ENCODE measurements at regions not wholly inside any gene's neighbourhood (a gene's known extent, or its start where the extent isn't known, plus 50 kb on each side); places are given as distances from the start of the nearest gene placed in this dataset.
"Not testable (repeated sequence)": the region's sequence is repeated elsewhere in the genome, so short reads cannot be mapped to it uniquely, and the experiment has no call there.

DNA sequence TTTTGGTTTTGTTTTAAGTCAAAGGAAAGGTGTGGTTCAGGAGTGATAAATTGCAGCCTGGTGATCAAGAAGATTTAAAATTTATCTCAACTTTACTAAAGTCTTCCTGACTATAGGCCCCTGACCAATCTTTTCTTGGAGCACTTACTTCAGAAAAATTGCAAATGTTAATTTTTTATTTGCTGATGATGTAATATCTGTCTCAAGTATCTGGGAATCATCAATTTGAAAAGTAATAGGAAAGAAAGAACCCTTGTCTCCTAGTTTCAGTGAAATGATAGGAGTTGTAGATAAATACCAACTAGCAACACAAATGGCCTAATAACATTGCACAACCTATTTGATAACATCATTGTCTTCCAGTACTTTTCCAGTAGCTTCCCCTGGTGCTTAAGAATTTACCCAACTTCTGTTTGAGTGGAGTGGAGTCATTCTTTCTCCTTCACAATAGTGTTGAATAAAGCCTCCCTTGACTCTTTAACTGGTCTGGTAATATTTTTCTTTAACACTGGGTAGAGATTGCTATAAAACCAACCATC, 648.3 kb upstream of the ADGRB3 start:
- no peak for DNase-seq

- no peak for DNase-seq
Observed at GRCh38 chr6:67976486-67976885, 658.6 kb upstream of the ADGRB3 start.

- DNase-seq = no peak
Observed at GRCh38 chr6:67974931-67975330, 660.2 kb upstream of the ADGRB3 start.

GRCh38 chr6:67971812-67972211, 663.3 kb upstream of the ADGRB3 start:
- DNase-seq = no peak

- no peak for DNase-seq
Observed at GRCh38 chr6:67966830-67967229, 668.3 kb upstream of the ADGRB3 start.

- DNase-seq = no peak
Observed at GRCh38 chr6:67956352-67956751, 678.7 kb upstream of the ADGRB3 start.

GRCh38 chr6:67952948-67953347, 682.1 kb upstream of the ADGRB3 start:
- DNase-seq = no peak

DNA sequence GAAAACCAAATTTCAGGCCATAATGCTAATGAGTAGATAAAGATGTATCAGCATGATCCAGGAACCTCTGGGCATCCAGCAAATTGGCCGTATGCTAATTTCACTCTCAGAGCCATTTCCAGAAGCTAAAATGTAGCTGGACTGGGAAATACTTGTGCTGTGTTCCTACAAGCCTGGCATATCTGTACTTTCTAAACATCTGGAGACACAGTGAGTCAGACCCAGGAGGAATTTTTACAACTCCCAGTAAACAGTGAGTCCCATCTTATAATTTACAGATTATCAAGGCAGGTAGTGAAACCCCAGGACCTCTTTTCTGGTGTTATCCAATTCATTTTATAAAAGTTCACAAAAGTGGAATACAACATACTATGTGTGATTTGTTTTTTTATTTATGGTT, 683.0 kb upstream of the ADGRB3 start:
- no peak for DNase-seq

GRCh38 chr6:67947762-67948161, 687.3 kb upstream of the ADGRB3 start:
- DNase-seq = not testable (repeated sequence)

DNA sequence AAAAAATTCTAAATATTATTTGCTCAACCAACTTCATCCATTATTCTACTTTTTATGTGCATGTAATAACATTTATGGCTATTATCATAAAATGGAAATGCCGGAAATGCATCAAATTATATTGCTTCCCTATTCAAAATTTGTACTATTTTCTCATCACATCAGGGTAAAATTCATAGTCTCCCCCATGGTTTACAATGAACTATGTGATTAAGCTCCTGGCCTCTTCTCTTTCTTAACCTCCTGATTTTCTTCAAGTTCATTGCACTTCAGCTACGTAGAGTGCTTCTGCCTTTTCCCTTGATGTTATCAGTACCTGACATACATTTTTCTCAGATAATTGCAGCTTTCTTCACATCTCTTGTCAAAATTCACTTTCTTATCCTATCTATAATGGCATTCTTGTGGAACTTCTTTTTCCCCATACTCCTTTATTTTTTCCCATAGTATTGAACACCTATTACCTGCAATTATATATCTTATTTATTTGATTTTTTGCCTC, 699.1 kb upstream of the ADGRB3 start:
- DNase-seq = no peak

- DNase-seq = no peak
Observed at GRCh38 chr6:67933278-67933677, 701.8 kb upstream of the ADGRB3 start.

DNA sequence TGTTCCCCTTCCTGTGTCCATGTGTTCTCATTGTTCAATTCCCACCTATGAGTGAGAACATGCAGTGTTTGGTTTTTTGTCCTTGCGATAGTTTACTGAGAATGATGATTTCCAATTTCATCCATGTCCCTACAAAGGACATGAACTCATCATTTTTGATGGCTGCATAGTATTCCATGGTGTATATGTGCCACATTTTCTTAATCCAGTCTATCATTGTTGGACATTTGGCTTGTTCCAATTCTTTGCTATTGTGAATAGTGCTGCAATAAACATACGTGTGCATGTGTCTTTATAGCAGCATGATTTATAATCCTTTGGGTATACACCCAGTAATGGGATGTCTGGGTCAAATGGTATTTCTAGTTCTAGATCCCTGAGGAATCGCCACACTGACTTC, 712.5 kb upstream of the ADGRB3 start:
- DNase-seq = not testable (repeated sequence)

DNA sequence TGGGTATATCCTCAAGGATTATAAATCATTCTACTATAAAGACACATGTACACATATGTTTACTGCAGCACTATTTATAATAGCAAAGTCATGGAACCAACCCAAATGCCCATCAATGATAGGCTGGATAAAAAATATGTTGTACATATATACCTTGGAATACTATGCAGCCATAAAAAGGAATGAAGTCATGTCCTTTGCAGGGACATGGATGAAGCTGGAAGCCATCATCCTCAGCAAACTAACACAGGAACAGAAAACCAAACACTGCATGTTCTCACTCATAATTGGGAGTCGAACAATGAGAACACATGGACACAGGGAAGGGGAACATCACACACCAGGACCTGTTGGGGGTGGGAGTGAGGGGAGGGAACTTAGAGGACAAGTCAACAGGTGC, 715.0 kb upstream of the ADGRB3 start:
- DNase-seq = not testable (repeated sequence)

DNA sequence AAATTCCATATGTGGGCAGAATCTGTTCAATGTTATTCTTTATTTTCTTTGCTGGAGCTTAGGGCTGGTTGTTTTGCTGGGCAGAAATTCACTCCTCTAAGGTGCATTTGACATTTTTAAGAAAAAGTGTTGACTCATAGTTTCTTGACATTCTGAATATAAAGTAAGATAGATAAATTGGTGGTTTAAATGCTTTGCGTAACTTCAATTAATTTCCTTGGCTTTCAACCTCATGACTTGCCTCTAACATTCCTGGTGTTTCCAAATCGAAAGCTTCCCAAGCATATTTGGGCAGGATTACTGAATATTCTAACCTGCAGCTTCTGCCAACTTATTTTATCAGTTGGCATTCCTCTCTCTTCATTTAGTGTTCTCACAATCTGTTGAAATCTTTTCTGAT, 718.7 kb upstream of the ADGRB3 start:
- DNase-seq = no peak

GRCh38 chr6:67914419-67914818, 720.7 kb upstream of the ADGRB3 start:
- DNase-seq = no peak

DNA sequence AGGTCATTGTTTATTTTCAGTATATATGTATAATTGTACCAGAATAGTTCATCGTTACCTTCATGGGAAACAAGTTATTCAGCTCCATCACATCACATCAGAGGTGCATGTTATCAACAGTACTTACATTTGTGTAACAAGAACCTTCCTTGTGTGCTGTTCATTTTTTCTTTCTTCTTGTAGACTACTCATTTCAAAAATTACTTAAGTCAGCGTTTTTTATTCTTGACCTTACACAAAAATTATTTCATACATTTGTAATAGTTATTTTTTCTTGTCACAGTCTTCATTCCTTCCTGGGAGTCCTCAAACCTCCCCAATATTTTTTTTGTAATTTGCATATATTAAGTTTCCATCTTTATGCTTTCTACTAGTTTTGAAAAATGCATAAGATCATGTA, 725.7 kb upstream of the ADGRB3 start:
- DNase-seq = no peak

DNA sequence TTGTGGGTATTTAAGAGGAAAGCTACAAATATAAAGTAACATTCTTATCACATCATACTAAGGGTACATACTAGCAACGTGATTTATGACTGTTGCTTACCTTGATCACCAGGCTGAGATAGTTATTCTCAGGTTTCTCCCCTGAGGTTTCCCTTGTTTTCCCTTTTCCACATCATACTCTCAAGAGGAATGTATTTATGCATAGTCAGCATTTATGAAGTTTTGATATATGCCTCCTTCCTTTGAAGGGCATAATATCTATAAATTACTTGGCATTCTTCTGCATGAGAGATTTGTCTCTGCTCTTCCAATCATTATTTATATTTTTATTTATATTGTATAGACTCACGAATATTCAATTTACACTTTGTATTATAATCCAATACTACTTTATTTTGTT, 726.7 kb upstream of the ADGRB3 start:
- DNase-seq = no peak

GRCh38 chr6:67904735-67905134, 730.3 kb upstream of the ADGRB3 start:
- not testable (repeated sequence) for DNase-seq

DNA sequence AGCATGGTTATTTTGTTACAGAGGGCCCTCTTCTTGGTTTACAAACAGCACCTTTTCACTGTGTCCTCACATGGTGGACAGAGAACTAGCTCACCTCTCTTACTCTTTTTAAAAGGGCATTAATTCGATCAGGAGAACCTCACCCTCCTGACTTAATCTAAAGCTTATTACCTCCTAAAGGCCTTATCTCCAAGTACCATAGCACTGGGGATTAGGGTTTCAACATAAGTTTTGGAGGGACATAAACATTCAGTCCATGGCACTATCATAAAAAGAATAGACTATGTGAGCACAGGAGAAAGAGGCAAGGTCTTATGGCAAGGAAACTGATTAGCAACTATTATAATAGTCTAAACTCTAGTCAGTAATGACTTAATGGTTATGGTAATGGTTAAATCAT, 736.2 kb upstream of the ADGRB3 start:
- no peak for DNase-seq

GRCh38 chr6:67897998-67898607, 737.0 kb upstream of the ADGRB3 start:
- no peak for DNase-seq

DNA sequence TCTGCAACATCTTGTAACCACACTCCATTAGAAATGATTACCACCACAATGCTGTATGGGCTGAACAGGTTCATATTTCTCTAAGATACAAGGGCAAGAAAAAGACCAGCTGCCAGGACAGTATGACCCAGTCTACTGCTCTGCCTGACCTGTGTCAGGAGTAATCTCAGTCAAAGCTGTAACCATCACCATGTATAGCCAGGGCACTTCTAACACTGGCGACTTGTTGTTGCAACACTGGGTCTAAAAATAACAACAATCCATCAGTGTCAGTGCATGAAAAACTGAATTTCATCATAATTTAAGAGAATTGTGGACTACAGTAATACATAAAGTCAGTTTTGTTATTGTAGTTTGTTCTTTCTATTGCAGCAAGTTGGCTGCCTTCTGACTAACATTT, 738.6 kb upstream of the ADGRB3 start:
- DNase-seq = no peak

DNA sequence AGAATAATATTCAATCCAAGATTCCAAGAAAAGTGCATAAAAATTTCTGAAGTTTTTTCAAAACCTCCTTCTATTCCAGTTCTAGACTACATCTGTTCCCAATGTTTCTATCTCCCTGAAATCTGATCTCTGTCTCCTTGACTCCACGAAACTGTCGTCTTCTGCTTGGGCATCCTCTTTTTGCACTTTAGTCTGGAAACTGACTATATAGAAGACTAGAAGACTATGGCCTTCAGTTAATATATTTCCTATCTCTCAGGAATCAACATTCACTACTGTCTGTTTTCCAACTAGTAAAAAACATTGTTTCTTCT, 745.4 kb upstream of the ADGRB3 start:
- no peak for DNase-seq

- no peak for DNase-seq
Observed at GRCh38 chr6:67888886-67889681, 746.0 kb upstream of the ADGRB3 start.

DNA sequence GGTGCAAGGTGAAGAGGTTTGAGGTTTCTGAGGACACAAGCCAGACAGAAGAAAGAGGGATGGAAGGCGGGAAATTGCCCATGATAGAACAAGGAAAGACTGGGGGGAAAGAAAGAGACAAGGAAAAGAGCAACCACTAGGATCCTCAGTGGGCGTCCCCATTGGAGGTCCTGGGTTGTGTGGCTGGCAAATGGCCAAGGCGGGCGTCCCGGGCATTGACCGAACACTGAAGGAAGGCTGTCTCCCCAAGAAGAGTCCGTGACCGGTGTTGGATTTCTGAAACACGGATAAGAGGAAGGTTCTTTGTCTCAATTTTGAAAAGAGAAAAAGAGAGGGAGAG, 746.6 kb upstream of the ADGRB3 start:
- DNase-seq = no peak
